OCI-LY1 (cell line): ENCODE measurements at regions not wholly inside any gene's neighbourhood (a gene's known extent, or its start where the extent isn't known, plus 50 kb on each side); places are given as distances from the start of the nearest gene placed in this dataset.

ENCODE experiments used
- H2AFZ ChIP-seq: fragments of 200-600 bp; sonication (generic), shearing (Covaris generic); 2 replicates; pipeline ENCODE4 v1.6.0; 2014; ENCODE audit warnings: antibody characterized with exemption, mild to moderate bottlenecking, low read length
- H3F3A ChIP-seq: fragments of 200-600 bp; sonication (generic), shearing (Covaris generic); 2 replicates; pipeline ENCODE4 v1.6.0; 2014; ENCODE audit warnings: mild to moderate bottlenecking, antibody characterized with exemption, low read length, moderate library complexity; ENCODE audit not compliant: insufficient read depth
- H3K27ac ChIP-seq: fragments of 200-600 bp; sonication (generic); 2 replicates; pipeline ENCODE4 v1.5.1; 2014; ENCODE audit warnings: low read length, mixed run types, mild to moderate bottlenecking, low read depth; ENCODE audit not compliant: poor library complexity, severe bottlenecking
- H3K27me3 ChIP-seq: fragments of 200-600 bp; sonication (generic); 2 replicates; pipeline ENCODE4 v1.6.0; 2014; ENCODE audit warnings: antibody characterized with exemption, mild to moderate bottlenecking, low read length, moderate library complexity; ENCODE audit not compliant: insufficient read depth
- H3K36me3 ChIP-seq: fragments of 200-600 bp; sonication (generic); 2 replicates; pipeline ENCODE4 v1.6.1; 2014; ENCODE audit warnings: mild to moderate bottlenecking, antibody characterized with exemption, low read length, moderate library complexity, mixed read lengths; ENCODE audit not compliant: insufficient read depth
- H3K4me1 ChIP-seq: fragments of 200-600 bp; sonication (generic); 2 replicates; pipeline ENCODE4 v1.5.1; 2014; ENCODE audit warnings: mild to moderate bottlenecking, low read length, moderate library complexity; ENCODE audit not compliant: insufficient read depth, severe bottlenecking
- H3K4me2 ChIP-seq: fragments of 200-600 bp; sonication (generic), shearing (Covaris generic); 2 replicates; pipeline ENCODE4 v1.6.1; 2014; ENCODE audit warnings: low read length
- H3K4me3 ChIP-seq: fragments of 200-600 bp; sonication (generic); 2 replicates; pipeline ENCODE4 v1.5.1; 2014; ENCODE audit warnings: low read length, low read depth, mild to moderate bottlenecking, mixed read lengths; ENCODE audit not compliant: poor library complexity, severe bottlenecking
- H3K79me2 ChIP-seq: fragments of 200-600 bp; shearing (Covaris generic); 2 replicates; pipeline ENCODE4 v1.6.1; 2016; ENCODE audit warnings: mixed run types, low read length, mixed read lengths; ENCODE audit not compliant: insufficient read depth
- H3K9ac ChIP-seq: fragments of 200-600 bp; sonication (generic), shearing (Covaris generic); 2 replicates; pipeline ENCODE4 v1.6.1; 2014; ENCODE audit warnings: mild to moderate bottlenecking, low read length, mixed read lengths
- H3K9me2 ChIP-seq: fragments of 200-600 bp; sonication (generic), shearing (Covaris generic); 2 replicates; pipeline ENCODE4 v1.6.1; 2014; ENCODE audit warnings: low read depth, mild to moderate bottlenecking, low read length, mixed read lengths
- H3K9me3 ChIP-seq: fragments of 200-600 bp; shearing (Covaris generic); 2 replicates; pipeline ENCODE4 v1.6.1; 2014; ENCODE audit warnings: low read length, mixed read lengths
- H4K20me1 ChIP-seq: fragments of 200-600 bp; sonication (generic), shearing (Covaris generic); 2 replicates; pipeline ENCODE4 v1.6.0; 2016; ENCODE audit warnings: mild to moderate bottlenecking, low read length; ENCODE audit not compliant: insufficient read depth
- CTCF ChIP-seq: fragments of 200-600 bp; sonication (generic), shearing (Covaris generic); IDR thresholded peaks from 2 replicates; pipeline ENCODE4 v1.5.1; 2017; ENCODE audit warnings: mild to moderate bottlenecking, antibody characterized with exemption, low read length, moderate library complexity, mixed read lengths
- EZH2 ChIP-seq: fragments of 200-600 bp; sonication (generic), shearing (Covaris generic); IDR thresholded peaks from 2 replicates; pipeline ENCODE4 v1.8.0; 2017; ENCODE audit warnings: borderline replicate concordance, mixed run types, mild to moderate bottlenecking, antibody characterized with exemption, low read length, moderate library complexity, mixed read lengths

GRCh38 chr10:112883360-112884178 lies 66.5 kb upstream of the TCF7L2 start:
- Histone ChIP-seq H3K9me3 (no peaks in the 10 kb centered on the region), H3K36me3 (no peaks in the 10 kb centered on the region), H3K9ac (no peak overlapping the region), H2AFZ (no peak overlapping the region), H3K27ac (no peak overlapping the region), H3K4me1 (no peaks in the 10 kb centered on the region), H3K79me2 (no peaks in the 10 kb centered on the region), H3K27me3 (no peaks in the 10 kb centered on the region), H3F3A (no peaks in the 10 kb centered on the region), H3K4me2 (no peak overlapping the region), H3K9me2 (no peaks in the 10 kb centered on the region), H4K20me1 (no peaks in the 10 kb centered on the region), H3K4me3 (no peak overlapping the region)
- no peak for TF ChIP-seq CTCF
- no peak for TF ChIP-seq EZH2

- Histone ChIP-seq H3K36me3 (no peaks in the 10 kb centered on the region), H3K4me1 (no peaks in the 10 kb centered on the region), H2AFZ (no peak overlapping the region), H3K79me2 (no peaks in the 10 kb centered on the region), H3K9me3 (no peaks in the 10 kb centered on the region), H3K4me2 (no peak overlapping the region), H3K9me2 (no peaks in the 10 kb centered on the region), H4K20me1 (no peaks in the 10 kb centered on the region), H3K27ac (no peak overlapping the region), H3F3A (no peaks in the 10 kb centered on the region), H3K27me3 (no peaks in the 10 kb centered on the region), H3K4me3 (no peak overlapping the region), H3K9ac (no peak overlapping the region)
- TF ChIP-seq EZH2 (no peak), CTCF (no peak)
These were observed 65.9 kb upstream of the TCF7L2 start for GRCh38 chr10:112884179-112884504.

GRCh38 chr10:112886463-112886862 lies 63.6 kb upstream of the TCF7L2 start:
- Histone ChIP-seq H3K36me3 (no peaks in the 10 kb centered on the region), H3K4me2 (no peak overlapping the region), H3K27ac (no peak overlapping the region)

More at GRCh38 chr10:112886463-112886862, 63.6 kb upstream of the TCF7L2 start:
- no peak overlapping the region for H3K9ac ChIP-seq
- no peaks in the 10 kb centered on the region for H3K79me2 ChIP-seq
- no peaks in the 10 kb centered on the region for H3K9me2 ChIP-seq
- no peaks in the 10 kb centered on the region for H4K20me1 ChIP-seq
- H3F3A ChIP-seq: no peaks in the 10 kb centered on the region
- H3K4me1 ChIP-seq: no peaks in the 10 kb centered on the region
- no peaks in the 10 kb centered on the region for H3K27me3 ChIP-seq
- TF ChIP-seq EZH2 (no peak), CTCF (no peak)
- no peak overlapping the region for H2AFZ ChIP-seq
- H3K4me3 ChIP-seq: no peak overlapping the region
- no peaks in the 10 kb centered on the region for H3K9me3 ChIP-seq
